Peyer's patch (tissue), 4 donors: ENCODE measurements at regions not wholly inside any gene's neighbourhood (a gene's known extent, or its start where the extent isn't known, plus 50 kb on each side); places are given as distances from the start of the nearest gene placed in this dataset.

ENCODE experiments used
- DNase-seq, 3 donors: peaks; one replicate each; pipeline ENCODE4 v3.0.0-alpha.2; 2017 to 2019
- H3K27ac ChIP-seq, 4 donors: fragments of 200-600 bp; sonication (generic); one replicate each; pipeline ENCODE4 v1.5.1; 2016 to 2019
- H3K27me3 ChIP-seq, 2 donors: fragments of 200-600 bp; sonication (generic); one replicate each; pipeline ENCODE4 v1.5.1; 2019
- H3K36me3 ChIP-seq, 3 donors: fragments of 200-600 bp; sonication (generic); one replicate each; pipeline ENCODE4 v1.5.1; 2016 to 2019
- H3K4me1 ChIP-seq, 4 donors: fragments of 200-600 bp; sonication (generic); one replicate each; pipeline ENCODE4 v1.5.1; 2016 to 2019
- H3K4me3 ChIP-seq, 4 donors: fragments of 200-600 bp; sonication (generic); 1 replicate in 3 of 4; 2 replicates in 1 of 4; pipeline ENCODE4 v1.5.1; 2016 to 2019; ENCODE audit warnings: mild to moderate bottlenecking in 1 of 4
- H3K9me3 ChIP-seq, 4 donors: fragments of 200-600 bp; sonication (generic); one replicate each; pipeline ENCODE4 v1.5.1; 2016 to 2019; ENCODE audit warnings: mild to moderate bottlenecking in 1 of 4
- CTCF ChIP-seq, 6 experiments: fragments of 450-650 bp in 4 of 6; fragments of 200-600 bp in 2 of 6; sonication (generic) in 1 of 6; IDR thresholded peaks; one replicate each; pipeline ENCODE4 v1.5.1; 2017 to 2019; ENCODE audit warnings: antibody characterized with exemption in 6 of 6, mild to moderate bottlenecking in 3 of 6, moderate library complexity in 1 of 6
- POLR2A ChIP-seq, 2 donors: fragments of 450-650 bp; IDR thresholded peaks; one replicate each; pipeline ENCODE4 v1.5.1; 2017; ENCODE audit warnings: antibody characterized with exemption in 2 of 2, mild to moderate bottlenecking in 2 of 2, moderate library complexity in 2 of 2

DNA sequence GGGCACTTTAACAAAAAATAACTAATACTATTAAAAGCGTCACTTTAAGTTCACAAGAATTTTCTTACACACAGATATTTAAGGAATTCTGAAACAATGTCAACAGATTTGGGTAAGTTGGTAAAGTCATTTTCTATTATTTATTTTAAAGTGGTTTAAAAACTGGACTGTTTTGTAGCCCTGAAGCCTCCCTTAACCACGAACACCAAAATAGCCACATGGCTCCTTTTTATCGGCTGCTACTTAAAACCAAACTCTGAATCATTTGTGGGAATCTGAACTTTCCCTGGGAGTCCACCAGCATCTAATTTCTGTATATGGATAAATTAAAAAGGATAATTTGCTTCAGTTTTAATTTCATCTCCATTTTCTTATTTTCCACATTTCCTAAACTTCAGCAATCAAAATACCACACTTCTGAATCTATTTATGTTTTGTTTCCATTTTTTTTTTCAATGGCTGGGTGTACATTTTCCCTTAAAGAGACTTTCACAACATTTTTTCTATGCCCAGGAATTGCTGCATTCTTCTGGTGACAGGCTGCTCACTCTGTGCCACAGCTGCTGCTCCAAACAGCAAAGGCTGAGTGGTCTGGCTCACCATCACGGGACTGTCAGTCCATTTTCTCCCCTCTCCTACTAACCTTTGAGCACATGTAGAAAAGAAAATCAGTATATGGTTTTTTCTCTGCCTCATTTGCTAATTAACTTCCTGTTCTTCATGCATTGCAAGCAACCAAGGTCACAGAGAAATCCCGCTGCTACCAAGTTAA, 255.5 kb upstream of the KCNJ16 start:
- Histone ChIP-seq H3K36me3 (no peaks in the 10 kb centered on the region), H3K4me1 (no peaks in the 10 kb centered on the region), H3K27me3 (no peaks in the 10 kb centered on the region), H3K9me3 (no peaks in the 10 kb centered on the region), H3K27ac (no peak overlapping the region), H3K4me3 (no peak overlapping the region)
- no peak for TF ChIP-seq CTCF (IDR thresholded peaks at IDR 0.05)
- no peak for TF ChIP-seq POLR2A (IDR thresholded peaks at IDR 0.05)
- DNase-seq, result no peak

DNA sequence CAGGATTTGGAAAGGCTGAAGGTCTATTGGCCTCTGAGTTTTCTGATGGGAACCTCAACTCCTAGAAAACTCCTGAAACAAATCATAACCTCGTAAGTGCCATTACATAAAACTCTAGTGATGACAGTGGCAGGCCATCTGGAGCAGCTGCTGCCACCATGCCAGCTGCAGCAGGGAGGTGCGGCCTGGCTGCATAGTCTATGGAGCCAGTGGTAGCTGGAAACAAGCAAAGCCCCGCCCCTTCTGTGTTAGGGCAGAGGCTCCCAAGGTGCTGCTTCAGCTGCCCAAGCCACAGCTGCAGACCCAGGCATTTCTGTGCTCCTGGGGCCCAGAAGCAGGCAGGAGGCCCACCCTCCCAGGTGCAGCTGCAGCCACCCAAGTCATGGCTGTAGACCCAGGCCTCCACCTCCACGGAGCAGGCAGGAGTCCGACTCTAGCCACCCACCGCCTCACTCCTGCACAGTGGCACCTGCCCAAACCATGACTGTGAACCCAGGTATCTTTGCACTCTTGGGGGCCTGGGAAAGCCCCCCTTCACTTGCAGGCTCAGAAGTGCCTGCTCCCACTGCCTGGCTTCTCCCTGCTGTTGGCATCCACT, 254.1 kb upstream of the KCNJ16 start:
- Histone ChIP-seq H3K27ac (no peak overlapping the region), H3K27me3 (no peaks in the 10 kb centered on the region), H3K4me3 (no peak overlapping the region), H3K36me3 (no peaks in the 10 kb centered on the region), H3K4me1 (no peaks in the 10 kb centered on the region), H3K9me3 (no peaks in the 10 kb centered on the region)
- TF ChIP-seq POLR2A (IDR thresholded peaks at IDR 0.05) (no peak), CTCF (IDR thresholded peaks at IDR 0.05) (no peak)
- no peak for DNase-seq

DNA sequence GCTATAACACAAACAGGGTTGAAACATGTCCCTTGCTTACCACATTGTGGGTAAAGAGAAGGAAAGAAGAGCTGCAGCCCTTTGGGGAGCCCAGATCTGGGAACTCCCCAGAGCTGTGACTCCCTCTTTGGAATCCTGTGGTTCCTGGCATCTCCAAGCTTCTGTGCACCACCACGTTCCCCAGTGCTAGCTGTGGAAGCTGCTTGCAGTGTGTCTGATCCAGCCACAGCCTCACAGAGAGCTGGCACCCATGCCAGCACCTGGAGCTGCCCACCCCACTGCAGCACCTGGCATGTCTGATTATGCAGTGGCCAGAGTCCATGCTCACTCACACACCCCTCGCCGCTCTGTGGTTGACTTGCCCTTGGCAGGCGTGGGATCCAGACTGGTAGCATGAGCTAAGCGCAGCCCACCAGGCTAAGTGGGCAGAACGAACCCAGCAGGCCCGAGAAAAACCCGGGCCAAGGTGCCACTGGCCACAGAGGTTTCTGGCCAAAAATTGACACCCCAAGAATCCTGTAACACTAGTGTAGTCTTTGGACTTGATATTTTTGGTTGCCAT, 252.6 kb upstream of the KCNJ16 start:
- Histone ChIP-seq H3K27me3 (no peaks in the 10 kb centered on the region), H3K4me3 (no peak overlapping the region), H3K27ac (no peak overlapping the region), H3K36me3 (no peaks in the 10 kb centered on the region), H3K9me3 (no peaks in the 10 kb centered on the region), H3K4me1 (no peaks in the 10 kb centered on the region)
- DNase-seq, result no peak
- TF ChIP-seq CTCF (IDR thresholded peaks at IDR 0.05), result no peak
- TF ChIP-seq POLR2A (IDR thresholded peaks at IDR 0.05), result no peak

- Histone ChIP-seq H3K4me3 (no peak overlapping the region), H3K27me3 (no peaks in the 10 kb centered on the region), H3K36me3 (no peaks in the 10 kb centered on the region), H3K4me1 (no peaks in the 10 kb centered on the region), H3K27ac (no peak overlapping the region), H3K9me3 (no peaks in the 10 kb centered on the region)
- no peak for DNase-seq
- TF ChIP-seq POLR2A (IDR thresholded peaks at IDR 0.05), result no peak
- no peak for TF ChIP-seq CTCF (IDR thresholded peaks at IDR 0.05)
These were observed 246.9 kb upstream of the KCNJ16 start for GRCh38 chr17:69828087-69828486.

GRCh38 chr17:69834494-69834893, 240.5 kb upstream of the KCNJ16 start:
- Histone ChIP-seq H3K27ac (no peak overlapping the region), H3K36me3 (no peaks in the 10 kb centered on the region), H3K9me3 (no peaks in the 10 kb centered on the region), H3K4me3 (no peak overlapping the region), H3K27me3 (no peaks in the 10 kb centered on the region), H3K4me1 (no peaks in the 10 kb centered on the region)
- no peak for DNase-seq
- no peak for TF ChIP-seq POLR2A (IDR thresholded peaks at IDR 0.05)
- TF ChIP-seq CTCF (IDR thresholded peaks at IDR 0.05), result no peak
